H54 (cell line): ENCODE measurements at regions not wholly inside any gene's neighbourhood (a gene's known extent, or its start where the extent isn't known, plus 50 kb on each side); places are given as distances from the start of the nearest gene placed in this dataset.

Experiments
- DNase-seq: peaks from one replicate; pipeline ENCODE4 v3.0.0; 2011; ENCODE audit warnings: low spot score, mixed read lengths; ENCODE audit not compliant: insufficient read length
- FAIRE-seq: peaks from 3 replicates; lab custom pipeline; 2011; peaks lifted over from hg19 to GRCh38; lab: Jason Lieb, UNC
- POLR2A ChIP-seq: IDR thresholded peaks from 2 replicates; pipeline ENCODE4 v1.6.1; 2011; ENCODE audit warnings: low read depth, mild to moderate bottlenecking, low read length

GRCh38 chr2:220101980-220102379 is 474.6 kb downstream of the SLC4A3 start:
- DNase-seq = no peak
- FAIRE-seq = no peak
- TF ChIP-seq POLR2A = no peak

GRCh38 chr2:220103596-220103995 is 476.2 kb downstream of the SLC4A3 start:
- DNase-seq (no peak), FAIRE-seq (no peak)
- no peak for TF ChIP-seq POLR2A

- FAIRE-seq (peak; percentile 60), DNase-seq (peak; percentile 27)
- TF ChIP-seq POLR2A = no peak
Measured at GRCh38 chr2:220104871-220105351, 477.5 kb downstream of the SLC4A3 start.

- FAIRE-seq = no peak
- no peak for DNase-seq
- TF ChIP-seq POLR2A = no peak
Measured at GRCh38 chr2:220106065-220106464, 478.6 kb downstream of the SLC4A3 start.

- FAIRE-seq (no peak), DNase-seq (no peak)
- no peak for TF ChIP-seq POLR2A
Measured at GRCh38 chr2:220107380-220107791, 480.0 kb downstream of the SLC4A3 start.

GRCh38 chr2:220114443-220114842 is 487.0 kb downstream of the SLC4A3 start:
- no peak for TF ChIP-seq POLR2A
- no peak for DNase-seq

GRCh38 chr2:220117025-220117424 is 489.6 kb downstream of the SLC4A3 start:
- FAIRE-seq (no peak), DNase-seq (no peak)
- TF ChIP-seq POLR2A = no peak

More at GRCh38 chr2:220114443-220114842, 487.0 kb downstream of the SLC4A3 start:
- FAIRE-seq = no peak

GRCh38 chr2:220120041-220120440 is 492.6 kb downstream of the SLC4A3 start:
- no peak for FAIRE-seq
- TF ChIP-seq POLR2A = no peak
- no peak for DNase-seq

GRCh38 chr2:220123751-220124150 is 496.3 kb downstream of the SLC4A3 start:
- DNase-seq (no peak), FAIRE-seq (no peak)
- TF ChIP-seq POLR2A = no peak

GRCh38 chr2:220125551-220125950 is 498.1 kb downstream of the SLC4A3 start:
- no peak for FAIRE-seq
- TF ChIP-seq POLR2A = no peak
- DNase-seq = no peak

- no peak for DNase-seq
- no peak for TF ChIP-seq POLR2A
- FAIRE-seq = no peak
Measured at GRCh38 chr2:220127311-220127710, 499.9 kb downstream of the SLC4A3 start.

GRCh38 chr2:220127876-220128275 is 500.4 kb downstream of the SLC4A3 start:
- DNase-seq (no peak), FAIRE-seq (no peak)
- TF ChIP-seq POLR2A = no peak

GRCh38 chr2:220129391-220129790 is 502.0 kb downstream of the SLC4A3 start:
- no peak for FAIRE-seq
- no peak for TF ChIP-seq POLR2A
- DNase-seq = no peak

- no peak for TF ChIP-seq POLR2A
- FAIRE-seq (peak; percentile 64), DNase-seq (peak; percentile 9)
Measured at GRCh38 chr2:220134756-220135534, 507.5 kb downstream of the SLC4A3 start.

GRCh38 chr2:220143336-220143735 is 515.9 kb downstream of the SLC4A3 start:
- DNase-seq (peak; percentile 26), FAIRE-seq (peak; percentile 77)
- TF ChIP-seq POLR2A = no peak

GRCh38 chr2:220144411-220144810 is 517.0 kb downstream of the SLC4A3 start:
- no peak for DNase-seq

More at GRCh38 chr2:220144411-220144810, 517.0 kb downstream of the SLC4A3 start:
- no peak for TF ChIP-seq POLR2A
- FAIRE-seq = no peak
